ENCODE measurements at regions not wholly inside any gene's neighbourhood (a gene's known extent, or its start where the extent isn't known, plus 50 kb on each side); places are given as distances from the start of the nearest gene placed in this dataset.

GRCh38 chr17:14997290-14997689 is 267.8 kb downstream of the PMP22 start:
- DNase-seq = no peak
- TF ChIP-seq CTCF (IDR thresholded peaks at IDR 0.05; ENCODE audit: low read length) (no peak), EZH2 (optimal IDR thresholded peaks at IDR 0.05; ENCODE audit: low read depth, low read length) (no peak), EZH2phosphoT487 (IDR thresholded peaks at IDR 0.05; ENCODE audit: low read length) (no peak)

GRCh38 chr17:14986127-14986526 is 279.0 kb downstream of the PMP22 start:
- Histone ChIP-seq H3F3A (ENCODE audit: insufficient read depth, low read length) (no peaks in the 10 kb centered on the region), H3K4me2 (ENCODE audit: low read depth, low read length) (no peak overlapping the region), H3K9me3 (replicated peaks; ENCODE audit: insufficient read depth, low read length) (no peaks in the 10 kb centered on the region), H2AFZ (ENCODE audit: low read length) (no peak overlapping the region), H3K36me3 (replicated peaks; ENCODE audit: insufficient read depth, low read length) (no peaks in the 10 kb centered on the region), H4K20me1 (ENCODE audit: insufficient read depth, low read length) (no peaks in the 10 kb centered on the region), H3K27me3 (replicated peaks; ENCODE audit: insufficient read depth, low read length) (no peaks in the 10 kb centered on the region), H3K27ac (ENCODE audit: low read length) (no peak overlapping the region), H3K79me2 (ENCODE audit: low read length) (no peaks in the 10 kb centered on the region), H3K4me3 (ENCODE audit: low read length) (no peak overlapping the region), H3K4me1 (ENCODE audit: low read length) (no peaks in the 10 kb centered on the region), H3K9ac (ENCODE audit: low read length) (no peak overlapping the region), H3K9me2 (replicated peaks; ENCODE audit: insufficient read depth, low read length) (no peaks in the 10 kb centered on the region)
- TF ChIP-seq EZH2 (optimal IDR thresholded peaks at IDR 0.05; ENCODE audit: low read depth, low read length) (no peak), CTCF (IDR thresholded peaks at IDR 0.05; ENCODE audit: low read length) (no peak), EZH2phosphoT487 (IDR thresholded peaks at IDR 0.05; ENCODE audit: low read length) (no peak)
- DNase-seq = no peak

More at GRCh38 chr17:14997290-14997689, 267.8 kb downstream of the PMP22 start:
- Histone ChIP-seq H3K4me3 (ENCODE audit: low read length) (no peak overlapping the region), H3K4me1 (ENCODE audit: low read length) (no peaks in the 10 kb centered on the region), H3K4me2 (ENCODE audit: low read depth, low read length) (no peak overlapping the region), H3K9me2 (replicated peaks; ENCODE audit: insufficient read depth, low read length) (no peaks in the 10 kb centered on the region), H3K9ac (ENCODE audit: low read length) (no peak overlapping the region), H3K36me3 (replicated peaks; ENCODE audit: insufficient read depth, low read length) (no peaks in the 10 kb centered on the region), H3K9me3 (replicated peaks; ENCODE audit: insufficient read depth, low read length) (no peaks in the 10 kb centered on the region), H2AFZ (ENCODE audit: low read length) (no peak overlapping the region), H3F3A (ENCODE audit: insufficient read depth, low read length) (no peaks in the 10 kb centered on the region), H3K27me3 (replicated peaks; ENCODE audit: insufficient read depth, low read length) (no peaks in the 10 kb centered on the region), H4K20me1 (ENCODE audit: insufficient read depth, low read length) (no peaks in the 10 kb centered on the region), H3K79me2 (ENCODE audit: low read length) (no peaks in the 10 kb centered on the region), H3K27ac (ENCODE audit: low read length) (no peak overlapping the region)

- Histone ChIP-seq H3K27ac (ENCODE audit: low read length) (no peak overlapping the region), H3K4me1 (ENCODE audit: low read length) (no peaks in the 10 kb centered on the region), H3F3A (ENCODE audit: insufficient read depth, low read length) (no peaks in the 10 kb centered on the region), H2AFZ (ENCODE audit: low read length) (no peak overlapping the region), H3K9ac (ENCODE audit: low read length) (no peak overlapping the region), H3K36me3 (replicated peaks; ENCODE audit: insufficient read depth, low read length) (no peaks in the 10 kb centered on the region), H3K27me3 (replicated peaks; ENCODE audit: insufficient read depth, low read length) (no peaks in the 10 kb centered on the region), H3K9me3 (replicated peaks; ENCODE audit: insufficient read depth, low read length) (no peaks in the 10 kb centered on the region), H3K4me2 (ENCODE audit: low read depth, low read length) (no peak overlapping the region), H3K9me2 (replicated peaks; ENCODE audit: insufficient read depth, low read length) (no peaks in the 10 kb centered on the region), H4K20me1 (ENCODE audit: insufficient read depth, low read length) (no peaks in the 10 kb centered on the region), H3K4me3 (ENCODE audit: low read length) (no peak overlapping the region), H3K79me2 (ENCODE audit: low read length) (no peaks in the 10 kb centered on the region)
- no peak for TF ChIP-seq CTCF (IDR thresholded peaks at IDR 0.05; ENCODE audit: low read length)
- no peak for TF ChIP-seq EZH2phosphoT487 (IDR thresholded peaks at IDR 0.05; ENCODE audit: low read length)
- no peak for TF ChIP-seq EZH2 (optimal IDR thresholded peaks at IDR 0.05; ENCODE audit: low read depth, low read length)
- DNase-seq = no peak
Observed at GRCh38 chr17:14972844-14973243, 292.3 kb downstream of the PMP22 start.
